HG03342 (cell line): ENCODE measurements at regions not wholly inside any gene's neighbourhood (a gene's known extent, or its start where the extent isn't known, plus 50 kb on each side); places are given as distances from the start of the nearest gene placed in this dataset.

ENCODE experiments used
- ATAC-seq: cut with Tn5 transposase; IDR thresholded peaks from one replicate; pipeline ENCODE4 v1.9.1; 2021; ENCODE audit warnings: mild to moderate bottlenecking, moderate library complexity; ENCODE audit not compliant: unreplicated experiment

DNA sequence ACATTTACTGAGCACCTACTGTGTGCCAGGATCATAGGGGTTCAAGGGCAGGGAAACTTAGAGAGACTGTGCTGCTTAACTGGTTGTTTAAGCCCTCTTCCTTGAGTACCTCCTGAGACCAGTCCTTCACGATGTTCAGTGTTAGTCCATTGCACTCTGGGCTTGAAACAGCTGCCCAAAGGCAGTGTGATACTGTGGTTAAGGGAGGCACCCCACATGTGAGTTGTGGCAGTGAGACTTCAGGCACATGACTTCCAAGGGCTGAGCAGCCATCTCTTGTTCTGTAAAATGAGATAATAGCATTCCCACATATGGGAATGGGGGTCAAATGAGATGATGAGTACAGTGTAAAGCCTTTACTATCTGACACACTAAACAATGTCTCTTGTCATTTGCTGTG lies 75.1 kb downstream of the LINGO1 start:
- no peak for ATAC-seq

- no peak for ATAC-seq
Measured at GRCh38 chr15:77557144-77557543, 75.6 kb downstream of the LINGO1 start.

GRCh38 chr15:77556622-77557021 lies 76.1 kb downstream of the LINGO1 start:
- no peak for ATAC-seq

GRCh38 chr15:77555232-77555631 lies 77.5 kb downstream of the LINGO1 start:
- ATAC-seq, result no peak

GRCh38 chr15:77554306-77555080 lies 78.2 kb downstream of the LINGO1 start:
- ATAC-seq, result no peak

DNA sequence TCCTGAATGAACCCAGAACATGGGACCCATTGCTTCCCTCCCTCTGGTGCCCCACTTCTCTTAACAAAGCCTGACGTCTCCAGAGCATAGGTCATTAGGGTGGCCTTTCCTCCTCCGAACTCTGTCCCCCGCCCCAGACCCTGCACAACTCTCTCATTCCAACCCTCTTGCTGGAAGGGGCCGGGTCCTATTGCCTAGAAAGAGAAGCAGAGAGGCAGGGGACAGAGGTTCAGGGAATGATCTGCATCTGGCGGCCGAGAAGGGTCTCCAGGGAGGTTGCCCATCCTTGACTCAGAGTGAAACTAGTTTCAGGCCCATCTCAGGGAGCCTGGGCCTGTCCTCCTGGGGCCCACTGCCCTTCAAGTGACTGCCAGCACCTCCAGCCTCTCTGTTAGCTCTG lies 79.0 kb downstream of the LINGO1 start:
- no peak for ATAC-seq

DNA sequence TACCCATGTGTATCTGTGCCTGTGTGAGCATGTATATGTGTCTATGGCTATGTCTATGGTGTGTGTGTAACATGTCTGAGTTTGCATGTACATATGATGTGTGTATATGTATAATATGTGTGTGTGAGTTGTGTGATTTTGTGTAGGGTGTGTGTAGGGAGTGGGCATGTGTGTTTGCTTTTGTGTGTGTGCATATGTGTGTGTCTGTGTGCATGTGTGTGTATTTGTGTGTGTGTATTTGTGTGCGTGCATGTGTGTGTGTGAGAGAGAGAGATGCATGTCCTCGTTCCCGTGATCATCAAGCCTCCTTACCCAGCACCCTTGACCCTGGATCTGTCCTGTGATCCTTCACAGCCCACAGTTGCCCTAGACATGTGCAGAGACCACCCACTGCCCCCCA lies 79.5 kb downstream of the LINGO1 start:
- no peak for ATAC-seq

- no peak for ATAC-seq
Measured at GRCh38 chr15:77552066-77552465, 80.6 kb downstream of the LINGO1 start.

DNA sequence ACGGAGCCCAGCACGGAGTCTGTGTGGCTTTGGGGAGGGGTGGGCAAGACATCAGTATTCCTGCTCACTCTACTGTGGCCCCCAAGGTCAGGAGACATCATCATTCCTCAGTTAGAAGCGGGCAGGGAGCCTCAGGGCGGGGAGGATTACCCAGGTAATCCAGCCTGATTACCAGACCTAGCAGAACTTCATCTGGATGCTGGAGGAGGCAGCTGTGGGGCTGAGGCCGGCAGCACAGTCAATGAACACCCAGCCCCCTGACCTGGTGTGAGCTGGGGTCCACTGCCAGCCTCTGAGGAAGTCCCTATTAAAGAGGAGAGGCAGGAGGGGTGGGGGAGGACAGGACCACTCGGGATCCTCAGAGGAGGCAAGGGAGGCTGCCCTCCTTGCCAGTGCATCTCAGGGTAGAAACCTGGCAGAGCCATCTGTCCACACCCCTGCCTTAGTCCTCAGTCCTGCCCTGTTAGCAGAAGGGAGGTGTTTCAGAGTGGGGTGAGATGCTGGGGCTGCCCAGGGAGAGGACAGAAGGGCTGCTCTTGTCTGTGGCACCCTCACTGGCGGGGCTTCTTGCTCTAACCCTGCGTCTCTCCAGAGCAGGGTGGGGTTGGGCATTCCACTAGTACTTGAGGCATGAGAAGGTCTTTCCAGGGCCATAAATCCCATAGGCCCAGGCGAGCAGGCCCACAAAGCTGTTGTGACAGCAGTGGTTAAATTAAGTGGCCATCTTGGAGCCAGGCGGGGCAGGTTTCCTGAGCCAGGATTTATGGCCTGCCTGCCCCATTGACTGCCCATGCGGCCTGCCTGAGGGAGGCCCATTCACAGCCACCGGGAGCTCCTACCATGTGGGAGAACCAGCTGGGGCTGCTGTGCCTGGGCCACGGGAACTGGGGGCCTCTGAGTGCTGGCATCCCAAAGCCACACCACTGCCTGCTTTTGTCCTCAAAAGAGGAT lies 82.1 kb downstream of the LINGO1 start:
- ATAC-seq, result no peak

DNA sequence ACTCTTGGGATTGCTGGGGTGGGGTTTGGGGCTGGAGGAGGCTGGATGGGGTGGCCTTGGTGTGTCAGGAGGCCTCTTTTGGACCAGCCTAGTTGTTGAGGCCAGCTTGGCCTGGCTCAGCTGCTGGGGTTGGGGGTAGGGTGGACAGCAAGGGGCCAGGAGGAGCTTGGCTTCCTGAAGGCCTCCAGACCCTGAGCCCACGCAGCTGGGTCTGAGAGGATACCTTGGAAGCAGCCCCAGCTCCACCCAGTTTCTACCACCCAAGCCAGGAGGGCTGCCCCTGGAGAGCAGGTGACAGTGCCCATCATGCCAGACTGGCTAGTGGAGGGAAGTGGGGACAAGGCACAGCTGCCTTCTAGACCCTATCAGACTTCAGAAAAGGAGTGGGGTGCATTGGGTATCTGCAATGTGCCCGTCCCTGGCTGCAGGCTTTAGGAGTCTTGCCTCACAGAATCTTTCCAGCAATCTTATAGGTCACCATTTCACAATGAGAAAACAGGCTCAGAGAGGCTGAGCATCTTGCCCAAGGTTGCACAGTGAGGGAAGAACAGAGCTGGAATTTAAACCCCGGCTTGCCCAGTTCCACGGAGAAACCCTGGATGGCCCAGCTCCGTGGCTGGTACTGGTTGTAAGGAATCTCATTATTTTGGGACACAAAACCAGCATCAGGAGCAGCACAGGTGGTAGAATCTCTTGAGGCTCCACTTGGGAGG lies 83.0 kb downstream of the LINGO1 start:
- ATAC-seq, result no peak

DNA sequence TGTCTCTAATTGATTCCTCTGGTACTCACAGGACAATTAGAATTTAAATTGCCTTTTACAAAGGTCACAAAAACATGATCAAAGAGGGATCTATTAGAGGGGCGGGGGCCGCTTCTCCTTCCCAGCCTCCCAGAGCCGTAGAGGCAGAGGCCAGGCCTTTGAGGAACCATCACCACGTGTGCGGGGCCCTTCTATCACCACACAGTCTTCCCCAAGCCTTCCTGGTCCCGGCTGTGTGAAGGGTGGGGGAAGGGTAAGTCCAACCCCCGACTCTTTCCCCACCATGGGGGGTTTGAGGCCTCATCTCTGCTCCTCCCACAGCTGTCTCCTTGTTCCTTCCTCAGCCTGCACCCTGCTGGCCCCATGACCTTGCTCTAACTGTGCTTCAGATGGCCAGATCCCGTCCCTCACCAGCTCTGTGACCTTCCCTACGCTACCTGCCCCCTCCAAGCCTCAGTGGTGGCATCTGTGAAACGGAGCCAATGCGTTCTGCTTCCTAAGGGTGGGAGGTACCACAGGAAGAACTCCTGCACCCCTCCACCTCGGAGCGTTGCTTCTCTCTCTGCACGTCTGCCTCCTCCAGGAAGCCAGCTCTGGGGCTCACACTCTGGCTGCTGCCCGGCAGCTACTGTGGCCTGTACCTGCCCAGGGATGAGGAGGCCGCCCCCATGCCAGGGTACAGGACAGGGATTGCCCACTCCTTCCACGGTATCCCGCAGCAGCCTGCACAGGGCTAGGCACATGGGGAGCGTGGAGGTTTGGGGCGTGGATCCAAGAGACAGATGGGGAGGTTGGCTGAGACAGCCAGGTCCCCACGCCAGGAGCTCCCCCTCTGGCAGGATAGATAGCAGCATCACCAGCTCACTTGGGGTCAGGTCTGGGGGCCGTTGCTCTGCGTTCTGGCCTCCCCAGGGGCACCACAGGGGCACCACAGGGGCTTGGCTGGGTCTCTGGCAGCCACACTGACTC lies 83.8 kb downstream of the LINGO1 start:
- no peak for ATAC-seq

DNA sequence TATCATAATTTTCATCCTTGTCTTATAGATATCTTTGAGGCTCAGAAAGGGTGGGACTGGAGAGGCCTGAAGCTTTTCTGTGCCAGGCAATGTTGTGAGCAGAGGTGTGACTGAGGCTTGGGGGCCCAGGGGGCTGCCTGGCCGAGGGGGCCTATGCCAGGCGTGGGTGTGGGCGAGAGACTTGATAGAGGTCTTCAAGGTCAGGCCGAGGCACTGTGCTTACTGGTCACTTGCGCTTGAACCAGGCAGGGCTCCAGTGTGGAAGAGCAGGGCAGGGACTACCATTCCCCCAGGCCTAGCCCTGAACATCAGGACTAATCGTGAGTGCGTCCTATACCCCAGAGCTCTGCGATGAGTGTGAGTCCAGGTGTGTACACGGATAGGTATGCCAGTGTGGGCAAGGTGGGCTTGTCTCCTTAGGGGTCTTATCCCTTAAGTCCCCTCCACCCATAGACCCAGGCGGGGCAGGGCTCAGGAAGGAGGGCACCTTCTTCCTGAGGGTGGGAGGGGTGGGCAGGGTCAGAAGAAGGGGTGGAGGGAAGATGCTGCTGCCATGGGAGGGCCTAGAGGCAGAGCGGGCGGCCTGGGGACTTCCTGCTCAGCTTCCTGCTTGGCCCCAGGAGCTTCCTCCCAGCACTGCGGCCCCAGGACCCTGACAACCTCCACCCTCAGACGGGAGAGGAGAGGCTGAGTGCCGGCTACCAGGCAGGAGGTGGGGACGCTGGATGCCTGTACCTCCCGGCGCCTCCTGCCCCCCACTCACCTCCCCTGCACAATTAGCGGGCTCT lies 84.7 kb downstream of the LINGO1 start:
- no peak for ATAC-seq

DNA sequence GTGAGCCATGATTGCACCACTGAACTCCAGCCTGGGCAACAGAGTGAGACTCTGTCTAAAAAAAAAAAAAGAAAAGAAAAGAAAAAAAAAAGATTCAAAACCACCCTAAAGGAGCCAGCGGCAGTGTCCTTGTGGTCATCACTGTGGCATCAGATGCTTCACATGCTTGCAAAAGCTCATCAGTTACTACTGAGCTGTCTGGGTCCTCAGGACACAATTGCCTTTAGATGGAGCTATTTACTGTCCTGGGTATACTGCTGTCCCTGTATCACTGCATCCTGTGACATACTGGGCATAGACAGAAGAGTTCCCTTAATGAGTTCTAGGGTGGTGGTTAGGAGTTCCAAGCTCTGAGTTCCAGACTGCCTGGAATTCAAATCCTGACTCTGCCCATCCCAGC lies 85.8 kb downstream of the LINGO1 start:
- no peak for ATAC-seq

DNA sequence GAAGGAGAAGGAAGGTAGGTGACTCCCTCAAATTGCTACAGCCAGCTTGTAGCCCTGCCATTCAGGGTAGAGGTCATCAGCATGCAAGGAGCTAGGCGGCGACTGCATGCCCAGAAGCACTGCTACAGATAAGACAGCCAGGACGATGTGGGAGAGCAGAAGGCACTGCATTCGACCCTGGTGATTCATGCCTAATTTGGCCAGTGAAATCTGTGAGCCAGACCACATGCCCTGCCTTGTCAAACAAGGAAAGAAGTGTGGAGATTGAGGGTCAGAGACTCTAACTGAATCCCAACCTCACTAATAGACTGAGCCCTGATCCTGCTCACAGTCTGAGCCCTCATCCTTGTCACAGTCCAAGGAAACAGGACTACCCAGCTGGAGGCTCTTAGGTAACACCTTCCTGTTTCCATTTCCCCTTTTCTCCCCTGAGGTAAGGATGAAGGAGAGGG lies 86.6 kb downstream of the LINGO1 start:
- no peak for ATAC-seq

GRCh38 chr15:77545058-77545457 lies 87.7 kb downstream of the LINGO1 start:
- ATAC-seq, result no peak

DNA sequence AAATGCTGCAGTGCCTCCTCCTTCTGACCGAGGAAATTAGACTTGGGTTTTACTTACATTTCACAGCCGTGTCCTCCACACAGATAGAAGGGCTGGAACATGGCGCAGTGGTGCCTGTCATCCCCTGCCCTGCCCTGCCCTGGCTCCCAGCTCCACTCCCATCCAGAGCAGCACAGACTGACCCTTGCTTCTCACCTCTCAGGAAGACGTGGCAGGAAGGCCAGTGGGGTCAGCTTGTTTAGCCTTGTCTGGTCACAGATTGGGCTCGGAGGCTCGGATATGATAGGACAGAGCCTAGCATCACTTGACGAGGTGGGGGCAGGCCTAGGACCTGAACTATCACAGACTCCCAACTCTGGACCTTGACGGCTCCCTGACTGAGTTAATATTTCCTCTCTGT lies 88.5 kb downstream of the LINGO1 start:
- no peak for ATAC-seq

DNA sequence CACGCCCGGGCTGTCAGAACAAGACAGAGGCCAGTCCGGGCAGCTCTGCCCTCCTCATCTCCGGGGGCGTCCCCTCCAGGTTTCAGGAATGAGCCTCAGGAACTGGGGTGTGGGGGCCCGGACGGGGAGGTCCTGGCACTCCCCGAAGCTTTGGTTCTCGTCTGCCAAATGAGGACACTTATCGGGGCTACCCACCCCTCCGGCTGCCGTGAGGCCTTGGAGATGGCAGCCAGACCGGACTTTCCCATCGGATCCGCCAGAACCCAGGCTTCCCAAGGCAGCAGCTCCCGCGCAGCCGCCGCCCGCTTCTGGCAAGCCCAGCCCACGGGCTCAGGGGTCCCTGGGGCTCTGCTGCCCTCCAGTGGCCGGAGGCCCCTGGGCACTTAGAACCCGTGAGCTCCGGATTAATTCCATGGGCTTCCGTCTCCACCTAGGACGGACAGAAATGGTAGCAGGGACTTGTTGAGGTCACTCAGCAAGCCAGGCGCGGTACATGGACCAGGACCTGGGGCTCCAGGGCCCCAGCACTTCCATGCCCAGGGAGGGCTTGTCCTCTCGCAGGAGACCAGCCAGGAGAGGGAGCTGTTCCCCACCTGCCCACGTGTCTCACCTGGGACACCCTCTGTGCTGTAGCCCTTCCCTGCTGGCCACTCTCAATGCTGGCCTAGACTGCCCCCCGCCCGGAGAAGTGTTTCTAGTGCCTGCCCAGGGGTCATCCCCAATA lies 89.4 kb downstream of the LINGO1 start:
- ATAC-seq, result no peak

GRCh38 chr15:77542491-77543001 lies 90.2 kb downstream of the LINGO1 start:
- no peak for ATAC-seq
